ENCODE measurements at regions not wholly inside any gene's neighbourhood (a gene's known extent, or its start where the extent isn't known, plus 50 kb on each side); places are given as distances from the start of the nearest gene placed in this dataset.

- DNase-seq: no peak
- in situ Hi-C loops (cut with HindIII; ENCODE audit: low pct_ligation_motif_present, low sequenced_read_pairs): no loop called here
- H3K4me3 ChIP-seq (ENCODE audit: low read depth, low read length): no peak overlapping the region
- TF ChIP-seq CTCF (IDR thresholded peaks at IDR 0.05; ENCODE audit: low read depth, low read length, missing control alignments): no peak
- H3K36me3 ChIP-seq (replicated peaks): no peaks in the 10 kb centered on the region
- H3K27me3 ChIP-seq (replicated peaks): no peaks in the 10 kb centered on the region
- H3K27ac ChIP-seq: no peak overlapping the region
Observed at GRCh38 chr4:11592276-11592675, 163.6 kb upstream of the HS3ST1 start.

- no peak for DNase-seq
- Histone ChIP-seq H3K36me3 (replicated peaks) (no peaks in the 10 kb centered on the region), H3K27me3 (replicated peaks) (no peaks in the 10 kb centered on the region), H3K4me3 (ENCODE audit: low read depth, low read length) (no peak overlapping the region), H3K27ac (no peak overlapping the region)
- in situ Hi-C loops (cut with HindIII; ENCODE audit: low pct_ligation_motif_present, low sequenced_read_pairs): no loop called here
- no peak for TF ChIP-seq CTCF (IDR thresholded peaks at IDR 0.05; ENCODE audit: low read depth, low read length, missing control alignments)
Observed at GRCh38 chr4:11590132-11590531, 161.4 kb upstream of the HS3ST1 start.

GRCh38 chr4:11589676-11590075 lies 161.0 kb upstream of the HS3ST1 start:
- DNase-seq: peak; percentile 7
- H3K36me3 ChIP-seq (replicated peaks): no peaks in the 10 kb centered on the region
- no peak overlapping the region for H3K27ac ChIP-seq
- no peak for TF ChIP-seq CTCF (IDR thresholded peaks at IDR 0.05; ENCODE audit: low read depth, low read length, missing control alignments)
- H3K27me3 ChIP-seq (replicated peaks): no peaks in the 10 kb centered on the region
- no peak overlapping the region for H3K4me3 ChIP-seq (ENCODE audit: low read depth, low read length)
- in situ Hi-C loops (cut with HindIII; ENCODE audit: low pct_ligation_motif_present, low sequenced_read_pairs): no loop called here

GRCh38 chr4:11587797-11588196 lies 159.1 kb upstream of the HS3ST1 start:
- in situ Hi-C loops (cut with HindIII; ENCODE audit: low pct_ligation_motif_present, low sequenced_read_pairs): no loop called here
- Histone ChIP-seq H3K27me3 (replicated peaks) (no peaks in the 10 kb centered on the region), H3K36me3 (replicated peaks) (no peaks in the 10 kb centered on the region), H3K27ac (no peak overlapping the region), H3K4me3 (ENCODE audit: low read depth, low read length) (no peak overlapping the region)
- TF ChIP-seq CTCF (IDR thresholded peaks at IDR 0.05; ENCODE audit: low read depth, low read length, missing control alignments): no peak
- no peak for DNase-seq

- Histone ChIP-seq H3K4me3 (ENCODE audit: low read depth, low read length) (no peak overlapping the region), H3K36me3 (replicated peaks) (no peaks in the 10 kb centered on the region), H3K27me3 (replicated peaks) (no peaks in the 10 kb centered on the region), H3K27ac (no peak overlapping the region)
- TF ChIP-seq CTCF (IDR thresholded peaks at IDR 0.05; ENCODE audit: low read depth, low read length, missing control alignments): no peak
- in situ Hi-C loops (cut with HindIII; ENCODE audit: low pct_ligation_motif_present, low sequenced_read_pairs): no loop called here
- no peak for DNase-seq
Observed at GRCh38 chr4:11585506-11585905, 156.8 kb upstream of the HS3ST1 start.

GRCh38 chr4:11568511-11568910 lies 139.8 kb upstream of the HS3ST1 start:
- Histone ChIP-seq H3K27me3 (replicated peaks) (no peaks in the 10 kb centered on the region), H3K36me3 (replicated peaks) (no peaks in the 10 kb centered on the region), H3K27ac (no peak overlapping the region), H3K4me3 (ENCODE audit: low read depth, low read length) (no peak overlapping the region)
- no peak for TF ChIP-seq CTCF (IDR thresholded peaks at IDR 0.05; ENCODE audit: low read depth, low read length, missing control alignments)
- in situ Hi-C loops (cut with HindIII; ENCODE audit: low pct_ligation_motif_present, low sequenced_read_pairs): no loop called here
- DNase-seq: no peak
